ENCODE measurements at regions not wholly inside any gene's neighbourhood (a gene's known extent, or its start where the extent isn't known, plus 50 kb on each side); places are given as distances from the start of the nearest gene placed in this dataset.
"Not testable (repeated sequence)": the region's sequence is repeated elsewhere in the genome, so short reads cannot be mapped to it uniquely, and the experiment has no call there.

- Histone ChIP-seq H3K27me3 (replicated peaks; ENCODE audit: insufficient read depth) (no peaks in the 10 kb centered on the region), H3K4me1 (replicated peaks) (no peaks in the 10 kb centered on the region), H3K4me3 (no peak overlapping the region), H3K36me3 (no peaks in the 10 kb centered on the region), H3K27ac (no peak overlapping the region), H3K9me3 (no peaks in the 10 kb centered on the region)
- no peak for TF ChIP-seq CTCF (IDR thresholded peaks at IDR 0.05)
- TF ChIP-seq POLR2AphosphoS5 (IDR thresholded peaks at IDR 0.05), result no peak
- no peak for TF ChIP-seq POLR2A (IDR thresholded peaks at IDR 0.05)
- intact Hi-C loops (cut with DNase I), result no loop called here
- no peak for DNase-seq (ENCODE audit: low spot score)
These were observed 183.5 kb upstream of the ACO1 start for GRCh38 chr9:32200896-32201295.

DNA sequence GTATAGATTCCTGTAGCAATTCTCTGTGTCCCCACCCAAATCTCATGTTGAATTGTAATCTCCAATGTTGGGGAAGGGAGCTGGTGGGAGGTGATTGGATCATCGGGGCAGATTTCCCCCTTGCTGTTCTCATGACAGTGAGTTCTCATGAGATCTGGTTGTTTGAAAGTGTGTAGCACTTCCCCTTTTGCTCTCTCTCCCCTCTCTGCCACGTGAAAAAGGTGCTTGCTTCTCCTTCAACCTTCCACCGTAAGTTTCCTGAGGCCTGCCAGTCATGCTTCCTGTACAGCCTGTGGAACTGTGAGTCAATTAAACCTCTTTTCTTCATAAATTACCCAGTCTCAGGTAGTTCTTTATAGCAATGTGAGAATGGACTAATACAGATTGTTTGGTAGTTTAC, 175.3 kb upstream of the ACO1 start:
- H3K4me1 ChIP-seq (replicated peaks); H3K4me3 ChIP-seq; H3K27me3 ChIP-seq (replicated peaks; ENCODE audit: insufficient read depth); H3K27ac ChIP-seq; H3K36me3 ChIP-seq; intact Hi-C loops (cut with DNase I); DNase-seq (ENCODE audit: low spot score); H3K9me3 ChIP-seq: not testable (repeated sequence)
- 64% methylated on average over 3 of the region's 3 CpGs for WGBS

DNA sequence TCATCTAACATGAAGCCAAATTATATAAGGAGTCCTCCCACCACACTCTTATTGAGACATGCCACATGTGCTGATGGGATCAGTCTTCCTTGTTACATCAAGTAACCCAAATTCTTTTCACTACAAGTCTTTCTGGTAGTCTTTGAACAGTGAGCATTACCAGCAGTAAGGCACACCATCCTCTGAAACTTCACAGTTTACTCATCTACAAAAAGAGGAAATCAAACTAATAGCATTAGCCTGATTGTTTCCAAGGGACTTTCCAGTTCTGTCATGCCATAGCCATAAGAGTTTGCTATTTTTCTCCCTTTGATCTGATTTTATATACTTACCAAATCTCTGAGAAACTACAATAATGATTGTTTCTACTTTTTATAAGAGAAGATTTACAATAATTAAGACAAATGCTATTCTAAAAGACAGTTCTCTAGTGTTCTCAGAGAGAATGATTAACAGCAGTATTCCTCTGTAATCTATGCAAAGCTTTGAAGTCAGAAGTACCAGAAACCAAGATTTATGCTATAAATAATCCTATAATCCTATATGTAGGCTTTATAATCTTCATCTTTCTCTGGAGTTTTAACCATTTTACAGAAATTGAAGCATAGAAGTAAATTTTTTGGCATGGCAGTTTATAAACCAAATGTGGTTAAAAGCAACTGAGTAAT, 166.2 kb upstream of the ACO1 start:
- Histone ChIP-seq H3K9me3 (no peaks in the 10 kb centered on the region), H3K27ac (no peak overlapping the region), H3K4me3 (no peak overlapping the region), H3K4me1 (replicated peaks) (no peaks in the 10 kb centered on the region), H3K27me3 (replicated peaks; ENCODE audit: insufficient read depth) (no peaks in the 10 kb centered on the region), H3K36me3 (no peaks in the 10 kb centered on the region)
- TF ChIP-seq CTCF (IDR thresholded peaks at IDR 0.05) (no peak), POLR2A (IDR thresholded peaks at IDR 0.05) (no peak), POLR2AphosphoS5 (IDR thresholded peaks at IDR 0.05) (no peak)
- DNase-seq (ENCODE audit: low spot score), result no peak
- intact Hi-C loops (cut with DNase I), result no loop called here

GRCh38 chr9:32220750-32221149, 163.7 kb upstream of the ACO1 start:
- no peak for TF ChIP-seq POLR2A (IDR thresholded peaks at IDR 0.05)
- TF ChIP-seq POLR2AphosphoS5 (IDR thresholded peaks at IDR 0.05), result no peak
- no peak for TF ChIP-seq CTCF (IDR thresholded peaks at IDR 0.05)
- no peaks in the 10 kb centered on the region for H3K4me1 ChIP-seq (replicated peaks)
- no peaks in the 10 kb centered on the region for H3K9me3 ChIP-seq
- DNase-seq (ENCODE audit: low spot score), result no peak
- H3K36me3 ChIP-seq, result no peaks in the 10 kb centered on the region
- intact Hi-C loops (cut with DNase I), result no loop called here
- 90% methylated on average over 2 of the region's 2 CpGs for WGBS
- H3K4me3 ChIP-seq, result no peak overlapping the region
- H3K27ac ChIP-seq, result no peak overlapping the region
- no peaks in the 10 kb centered on the region for H3K27me3 ChIP-seq (replicated peaks; ENCODE audit: insufficient read depth)

- intact Hi-C loops (cut with DNase I), result no loop called here
- no peaks in the 10 kb centered on the region for H3K27me3 ChIP-seq (replicated peaks; ENCODE audit: insufficient read depth)
- no peaks in the 10 kb centered on the region for H3K4me1 ChIP-seq (replicated peaks)
- TF ChIP-seq CTCF (IDR thresholded peaks at IDR 0.05) (no peak), POLR2A (IDR thresholded peaks at IDR 0.05) (no peak), POLR2AphosphoS5 (IDR thresholded peaks at IDR 0.05) (no peak)
- DNase-seq (ENCODE audit: low spot score), result no peak
- no peak overlapping the region for H3K4me3 ChIP-seq
- 58% methylated on average over 2 of the region's 2 CpGs for WGBS
- no peak overlapping the region for H3K27ac ChIP-seq
- no peaks in the 10 kb centered on the region for H3K9me3 ChIP-seq
- H3K36me3 ChIP-seq, result no peaks in the 10 kb centered on the region
These were observed 150.0 kb upstream of the ACO1 start for GRCh38 chr9:32234451-32234850.

All from prostate gland (tissue), 2 donors.